Vagina (tissue), 2 donors: ENCODE measurements at regions not wholly inside any gene's neighbourhood (a gene's known extent, or its start where the extent isn't known, plus 50 kb on each side); places are given as distances from the start of the nearest gene placed in this dataset.

Experiments used
- DNase-seq, 2 donors: peaks; one replicate each; pipeline ENCODE4 v3.0.0-alpha.2; 2017; ENCODE audit errors: extremely low spot score in 2 of 2
- H3K27ac ChIP-seq: fragments of 200-600 bp; sonication (generic); one replicate; pipeline ENCODE4 v1.5.1; 2019
- H3K27me3 ChIP-seq: fragments of 200-600 bp; sonication (generic); one replicate; pipeline ENCODE4 v1.5.1; 2019
- H3K36me3 ChIP-seq, 2 donors: fragments of 200-600 bp; sonication (generic); one replicate each; pipeline ENCODE4 v1.5.1; 2017 to 2019
- H3K4me1 ChIP-seq: fragments of 200-600 bp; sonication (generic); one replicate; pipeline ENCODE4 v1.5.1; 2019
- H3K4me3 ChIP-seq, 2 donors: fragments of 200-600 bp; sonication (generic); 1 replicate in 1 of 2; 2 replicates in 1 of 2; pipeline ENCODE4 v1.5.1; 2016 to 2019
- H3K9me3 ChIP-seq: fragments of 200-600 bp; sonication (generic); one replicate; pipeline ENCODE4 v1.5.1; 2019
- POLR2A ChIP-seq, 2 donors: fragments of 450-650 bp; IDR thresholded peaks; one replicate each; pipeline ENCODE4 v1.6.1; 2017; ENCODE audit warnings: antibody characterized with exemption in 2 of 2, mild to moderate bottlenecking in 2 of 2, moderate library complexity in 2 of 2
- POLR2AphosphoS5 ChIP-seq, 2 donors: sonication (generic); formaldehyde crosslinking; IDR thresholded peaks; one replicate each; pipeline ENCODE4 v1.9.0; 2017; ENCODE audit warnings: antibody characterized with exemption in 2 of 2, mild to moderate bottlenecking in 2 of 2, low read depth in 1 of 2; ENCODE audit not compliant: insufficient read depth in 1 of 2
- intact Hi-C: fragments of 100-400 bp; cut with DNase I; formaldehyde crosslinking; loops from one replicate; pipeline ENCODE4 v1.15.1; 2023
- TF ChIP-seq, protein P1 (sequence below), 3 experiments: fragments of 450-650 bp in 2 of 3; fragments of 200-600 bp in 1 of 3; sonication (generic) in 1 of 3; IDR thresholded peaks; one replicate each; pipeline ENCODE4 v1.5.1; 2017 to 2019; ENCODE audit warnings: antibody characterized with exemption in 3 of 3, mild to moderate bottlenecking in 2 of 3, moderate library complexity in 2 of 3

DNA sequence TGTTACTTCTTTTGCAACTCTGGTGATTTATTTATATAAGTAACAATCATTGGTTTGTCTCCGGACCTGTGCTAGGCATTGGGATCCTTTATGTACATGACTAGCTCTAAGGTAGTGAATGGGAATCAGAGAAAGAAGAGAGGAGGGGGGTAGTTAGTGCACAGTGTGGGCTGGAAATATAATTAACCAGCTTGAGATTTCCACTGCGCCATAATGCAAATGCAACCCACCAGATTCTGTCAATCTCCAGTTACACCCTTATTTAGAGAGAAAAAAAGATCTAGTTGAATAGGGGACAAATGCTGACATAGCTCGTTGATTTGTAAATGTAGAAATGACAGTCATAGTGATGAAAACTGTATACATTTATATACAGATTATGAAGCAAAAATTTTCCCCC, 342.2 kb upstream of the SLC30A5 start:
- H3K4me3 ChIP-seq = no peak overlapping the region
- H3K27me3 ChIP-seq = no peaks in the 10 kb centered on the region
- H3K36me3 ChIP-seq = no peaks in the 10 kb centered on the region
- no peaks in the 10 kb centered on the region for H3K4me1 ChIP-seq
- DNase-seq = no peak
- no peak for TF ChIP-seq POLR2A (IDR thresholded peaks at IDR 0.05)
- TF ChIP-seq, protein P1, sequence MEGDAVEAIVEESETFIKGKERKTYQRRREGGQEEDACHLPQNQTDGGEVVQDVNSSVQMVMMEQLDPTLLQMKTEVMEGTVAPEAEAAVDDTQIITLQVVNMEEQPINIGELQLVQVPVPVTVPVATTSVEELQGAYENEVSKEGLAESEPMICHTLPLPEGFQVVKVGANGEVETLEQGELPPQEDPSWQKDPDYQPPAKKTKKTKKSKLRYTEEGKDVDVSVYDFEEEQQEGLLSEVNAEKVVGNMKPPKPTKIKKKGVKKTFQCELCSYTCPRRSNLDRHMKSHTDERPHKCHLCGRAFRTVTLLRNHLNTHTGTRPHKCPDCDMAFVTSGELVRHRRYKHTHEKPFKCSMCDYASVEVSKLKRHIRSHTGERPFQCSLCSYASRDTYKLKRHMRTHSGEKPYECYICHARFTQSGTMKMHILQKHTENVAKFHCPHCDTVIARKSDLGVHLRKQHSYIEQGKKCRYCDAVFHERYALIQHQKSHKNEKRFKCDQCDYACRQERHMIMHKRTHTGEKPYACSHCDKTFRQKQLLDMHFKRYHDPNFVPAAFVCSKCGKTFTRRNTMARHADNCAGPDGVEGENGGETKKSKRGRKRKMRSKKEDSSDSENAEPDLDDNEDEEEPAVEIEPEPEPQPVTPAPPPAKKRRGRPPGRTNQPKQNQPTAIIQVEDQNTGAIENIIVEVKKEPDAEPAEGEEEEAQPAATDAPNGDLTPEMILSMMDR (IDR thresholded peaks at IDR 0.05) = no peak
- no peak for TF ChIP-seq POLR2AphosphoS5 (IDR thresholded peaks at IDR 0.05; ENCODE audit: insufficient read depth in 1 of 2, low read depth in 1 of 2)
- no peaks in the 10 kb centered on the region for H3K9me3 ChIP-seq
- H3K27ac ChIP-seq = no peak overlapping the region
- intact Hi-C loops = no loop called here

DNA sequence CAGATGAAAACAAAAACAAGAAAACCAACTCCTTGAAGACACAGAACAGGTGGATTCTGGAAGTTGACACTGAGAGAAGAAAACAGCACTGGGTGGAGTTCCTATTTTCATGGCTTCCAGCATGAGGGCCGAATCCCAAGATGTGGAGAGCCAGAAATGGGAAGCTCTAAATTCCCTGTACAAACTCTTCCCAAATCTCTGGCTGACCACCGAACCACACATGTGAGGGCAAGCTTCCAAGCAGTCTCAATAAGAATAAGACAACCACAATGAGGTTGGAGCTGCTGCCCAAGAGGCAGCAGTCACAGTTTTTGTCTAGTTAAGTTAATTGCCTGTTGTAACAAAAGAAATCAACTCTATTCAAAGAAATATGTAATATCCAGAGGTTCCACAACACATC, 339.3 kb upstream of the SLC30A5 start:
- H3K9me3 ChIP-seq = no peaks in the 10 kb centered on the region
- H3K27me3 ChIP-seq = no peaks in the 10 kb centered on the region
- H3K4me1 ChIP-seq = no peaks in the 10 kb centered on the region
- H3K36me3 ChIP-seq = no peaks in the 10 kb centered on the region
- intact Hi-C loops = no loop called here
- DNase-seq = no peak
- no peak overlapping the region for H3K4me3 ChIP-seq
- TF ChIP-seq POLR2AphosphoS5 (IDR thresholded peaks at IDR 0.05; ENCODE audit: insufficient read depth in 1 of 2, low read depth in 1 of 2) (no peak), POLR2A (IDR thresholded peaks at IDR 0.05) (no peak)
- TF ChIP-seq, protein P1 (IDR thresholded peaks at IDR 0.05) = no peak
- no peak overlapping the region for H3K27ac ChIP-seq

DNA sequence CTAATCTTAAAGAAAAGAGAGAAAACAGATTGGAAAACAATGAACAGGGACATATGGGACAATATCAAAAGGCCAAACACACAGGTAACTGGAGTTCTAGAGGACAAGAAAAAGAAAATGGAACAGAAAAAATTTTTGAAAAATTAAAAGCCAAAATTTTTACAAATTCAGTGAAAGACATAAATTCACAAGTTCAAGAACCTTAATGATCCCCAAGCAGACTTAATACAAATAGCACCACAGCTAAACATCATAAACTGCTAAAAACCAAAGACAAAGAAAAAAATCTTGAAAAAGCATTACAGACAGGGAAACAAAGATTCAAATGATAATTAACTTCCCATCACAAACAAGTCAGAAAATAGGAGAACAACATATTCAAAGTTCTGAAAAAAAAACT, 338.5 kb upstream of the SLC30A5 start:
- intact Hi-C loops = no loop called here
- no peaks in the 10 kb centered on the region for H3K4me1 ChIP-seq
- no peak for TF ChIP-seq POLR2A (IDR thresholded peaks at IDR 0.05)
- TF ChIP-seq, protein P1 (IDR thresholded peaks at IDR 0.05) = no peak
- TF ChIP-seq POLR2AphosphoS5 (IDR thresholded peaks at IDR 0.05; ENCODE audit: insufficient read depth in 1 of 2, low read depth in 1 of 2) = no peak
- H3K27ac ChIP-seq = no peak overlapping the region
- H3K9me3 ChIP-seq = no peaks in the 10 kb centered on the region
- DNase-seq = no peak
- no peaks in the 10 kb centered on the region for H3K27me3 ChIP-seq
- H3K36me3 ChIP-seq = no peaks in the 10 kb centered on the region
- no peak overlapping the region for H3K4me3 ChIP-seq

DNA sequence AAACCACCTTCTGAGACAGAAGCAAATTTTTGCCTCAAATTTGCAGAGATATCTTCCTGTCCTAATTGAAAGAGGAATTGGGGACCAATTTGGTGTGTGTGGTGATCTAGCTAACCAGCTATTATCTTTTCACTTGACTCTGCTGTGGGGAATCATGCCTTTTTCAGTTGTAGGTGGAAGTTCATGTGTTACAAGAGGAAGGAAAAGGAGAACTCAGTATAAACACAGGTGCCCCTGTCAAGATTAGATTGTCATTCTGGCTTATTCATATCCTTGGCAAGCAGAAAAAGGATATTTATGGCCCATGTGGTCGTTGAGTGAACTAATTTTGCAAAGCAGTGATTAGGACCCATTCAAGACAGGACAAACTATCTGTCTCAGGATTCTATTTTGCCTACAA, 336.8 kb upstream of the SLC30A5 start:
- TF ChIP-seq POLR2AphosphoS5 (IDR thresholded peaks at IDR 0.05; ENCODE audit: insufficient read depth in 1 of 2, low read depth in 1 of 2) = no peak
- TF ChIP-seq, protein P1 (IDR thresholded peaks at IDR 0.05) = no peak
- TF ChIP-seq POLR2A (IDR thresholded peaks at IDR 0.05) = no peak
- Histone ChIP-seq H3K36me3 (no peaks in the 10 kb centered on the region), H3K4me3 (no peak overlapping the region), H3K4me1 (no peaks in the 10 kb centered on the region), H3K9me3 (no peaks in the 10 kb centered on the region), H3K27me3 (no peaks in the 10 kb centered on the region), H3K27ac (no peak overlapping the region)
- intact Hi-C loops = no loop called here
- no peak for DNase-seq

DNA sequence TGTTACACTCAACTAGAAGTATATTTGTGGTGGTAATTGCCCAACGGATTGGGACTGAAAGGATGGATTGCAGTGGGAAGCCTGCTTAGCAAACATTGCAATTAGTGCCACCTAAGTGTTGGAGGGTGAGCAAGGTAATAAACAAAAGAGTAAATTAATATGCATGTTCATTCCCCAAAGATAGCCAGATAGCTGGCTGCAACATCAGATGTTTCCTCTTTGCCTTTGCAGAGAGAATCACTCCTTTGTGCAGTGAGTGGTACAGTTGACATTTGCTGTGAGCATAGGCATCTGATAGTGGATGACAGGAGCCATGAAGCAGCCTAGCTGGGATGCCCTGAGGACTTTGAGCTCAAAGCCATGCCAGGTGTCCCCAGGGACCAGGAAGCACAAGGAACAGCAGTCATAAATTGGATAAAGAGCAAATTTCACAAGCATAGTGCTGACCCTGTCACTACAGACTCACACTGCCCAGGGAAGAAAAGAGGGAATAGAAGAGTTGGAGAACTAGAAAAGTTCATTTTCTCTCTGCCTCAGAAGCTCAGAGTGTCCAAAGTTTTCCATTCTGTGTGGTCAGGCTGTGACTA, 336.1 kb upstream of the SLC30A5 start:
- H3K9me3 ChIP-seq = no peaks in the 10 kb centered on the region
- no peaks in the 10 kb centered on the region for H3K4me1 ChIP-seq
- H3K27ac ChIP-seq = no peak overlapping the region
- intact Hi-C loops = no loop called here
- H3K27me3 ChIP-seq = no peaks in the 10 kb centered on the region
- H3K4me3 ChIP-seq = no peak overlapping the region
- TF ChIP-seq POLR2A (IDR thresholded peaks at IDR 0.05) (no peak), POLR2AphosphoS5 (IDR thresholded peaks at IDR 0.05; ENCODE audit: insufficient read depth in 1 of 2, low read depth in 1 of 2) (no peak)
- TF ChIP-seq, protein P1 (IDR thresholded peaks at IDR 0.05) = no peak
- no peaks in the 10 kb centered on the region for H3K36me3 ChIP-seq
- no peak for DNase-seq
